Loucy (cell line): ENCODE measurements at regions not wholly inside any gene's neighbourhood (a gene's known extent, or its start where the extent isn't known, plus 50 kb on each side); places are given as distances from the start of the nearest gene placed in this dataset.
"Not testable (repeated sequence)": the region's sequence is repeated elsewhere in the genome, so short reads cannot be mapped to it uniquely, and the experiment has no call there.

Experiments used
- H2AFZ ChIP-seq: fragments of 200-600 bp; sonication (generic); 2 replicates; pipeline ENCODE4 v1.6.0; 2016; ENCODE audit warnings: antibody characterized with exemption, mild to moderate bottlenecking, low read length, moderate library complexity
- H3F3A ChIP-seq: fragments of 200-600 bp; 2 replicates; pipeline ENCODE4 v1.6.0; 2016; ENCODE audit warnings: antibody characterized with exemption, low read depth, mild to moderate bottlenecking
- H3K27me3 ChIP-seq: fragments of 200-600 bp; sonication (generic); 2 replicates; pipeline ENCODE4 v1.6.1; 2014; ENCODE audit warnings: low read length, mild to moderate bottlenecking; ENCODE audit not compliant: insufficient read depth, poor library complexity, severe bottlenecking
- H3K36me3 ChIP-seq: fragments of 200-600 bp; sonication (generic); 2 replicates; pipeline ENCODE4 v1.6.1; 2016; ENCODE audit warnings: low read length; ENCODE audit not compliant: insufficient read depth
- H3K4me1 ChIP-seq: fragments of 200-600 bp; sonication (generic); 2 replicates; pipeline ENCODE4 v1.5.1; 2014; ENCODE audit warnings: low read length, mild to moderate bottlenecking; ENCODE audit not compliant: insufficient read depth, poor library complexity, severe bottlenecking
- H3K4me2 ChIP-seq: fragments of 200-600 bp; sonication (generic); 2 replicates; pipeline ENCODE4 v1.6.0; 2014; ENCODE audit warnings: antibody characterized with exemption, low read length, low read depth, mild to moderate bottlenecking; ENCODE audit not compliant: poor library complexity, severe bottlenecking
- H3K4me3 ChIP-seq: fragments of 200-600 bp; sonication (generic); 2 replicates; pipeline ENCODE4 v1.5.1; 2014; ENCODE audit warnings: low read length, mild to moderate bottlenecking, mixed read lengths; ENCODE audit not compliant: poor library complexity, severe bottlenecking
- H3K79me2 ChIP-seq: fragments of 200-600 bp; sonication (generic); 2 replicates; pipeline ENCODE4 v1.6.1; 2014; ENCODE audit warnings: low read length; ENCODE audit not compliant: insufficient read depth
- H3K9ac ChIP-seq: fragments of 200-600 bp; sonication (generic); 2 replicates; pipeline ENCODE4 v1.6.0; 2014; ENCODE audit warnings: mild to moderate bottlenecking, low read depth, low read length, moderate library complexity; ENCODE audit not compliant: poor library complexity, severe bottlenecking
- H3K9me2 ChIP-seq: fragments of 200-600 bp; sonication (generic); replicated peaks from 2 replicates; pipeline ENCODE4 v1.6.1; 2016; ENCODE audit warnings: low read depth, low read length, mixed read lengths
- H3K9me3 ChIP-seq: fragments of 200-600 bp; sonication (generic); 2 replicates; pipeline ENCODE4 v1.6.1; 2014; ENCODE audit warnings: mild to moderate bottlenecking, antibody characterized with exemption, low read length, low read depth; ENCODE audit not compliant: insufficient read depth
- H4K20me1 ChIP-seq: fragments of 200-600 bp; sonication (generic); 2 replicates; pipeline ENCODE4 v1.6.0; 2014; ENCODE audit warnings: antibody characterized with exemption, low read length, mild to moderate bottlenecking; ENCODE audit not compliant: insufficient read depth, poor library complexity, severe bottlenecking
- CTCF ChIP-seq: fragments of 200-600 bp; sonication (generic); conservative IDR thresholded peaks from 2 replicates; pipeline ENCODE4 v1.5.1; 2014; ENCODE audit warnings: mild to moderate bottlenecking, antibody characterized with exemption, low read length
- EZH2phosphoT487 ChIP-seq: fragments of 200-600 bp; IDR thresholded peaks from 2 replicates; pipeline ENCODE4 v1.6.1; 2018; ENCODE audit warnings: antibody characterized with exemption, mild to moderate bottlenecking, moderate library complexity, borderline replicate concordance

- no peaks in the 10 kb centered on the region for H3K9me2 ChIP-seq
- no peaks in the 10 kb centered on the region for H3K27me3 ChIP-seq
- no peaks in the 10 kb centered on the region for H4K20me1 ChIP-seq
- H3K79me2 ChIP-seq = no peaks in the 10 kb centered on the region
- H3F3A ChIP-seq = peaks cover 6% of the 10 kb centered on the region; the same call in 1 of the 2 replicates
- H2AFZ ChIP-seq = no peak overlapping the region
- H3K9ac ChIP-seq = no peak overlapping the region
- no peaks in the 10 kb centered on the region for H3K36me3 ChIP-seq
- H3K4me2 ChIP-seq = no peak overlapping the region
- no peak for TF ChIP-seq EZH2phosphoT487
- no peaks in the 10 kb centered on the region for H3K9me3 ChIP-seq
- H3K4me3 ChIP-seq = no peak overlapping the region
- peaks cover 41% of the 10 kb centered on the region for H3K4me1 ChIP-seq
These were observed 124.5 kb downstream of the DUSP6 start for GRCh38 chr12:89227774-89228173.

GRCh38 chr12:89225808-89226411 lies 126.4 kb downstream of the DUSP6 start:
- Histone ChIP-seq H3K36me3 (no peaks in the 10 kb centered on the region), H3F3A (peaks cover 2% of the 10 kb centered on the region; the same call in 1 of the 2 replicates), H3K27me3 (no peaks in the 10 kb centered on the region), H3K9me3 (no peaks in the 10 kb centered on the region), H3K4me2 (no peak overlapping the region), H3K4me1 (peaks cover 26% of the 10 kb centered on the region), H3K9ac (no peak overlapping the region), H4K20me1 (no peaks in the 10 kb centered on the region), H3K4me3 (no peak overlapping the region), H3K9me2 (no peaks in the 10 kb centered on the region), H3K79me2 (no peaks in the 10 kb centered on the region), H2AFZ (no peak overlapping the region)
- TF ChIP-seq CTCF (no peak), EZH2phosphoT487 (no peak)

GRCh38 chr12:89225401-89225800 lies 126.9 kb downstream of the DUSP6 start:
- Histone ChIP-seq H3K4me2 (no peak overlapping the region), H3K27me3 (no peaks in the 10 kb centered on the region), H3K9me3 (no peaks in the 10 kb centered on the region), H3K36me3 (no peaks in the 10 kb centered on the region), H3K9me2 (no peaks in the 10 kb centered on the region), H3K4me1 (peaks cover 21% of the 10 kb centered on the region), H3K9ac (no peak overlapping the region), H3K4me3 (no peak overlapping the region), H4K20me1 (no peaks in the 10 kb centered on the region), H2AFZ (no peak overlapping the region), H3F3A (0 out of 2 replicates have a peak, but pooled peaks cover 2% of the 10 kb centered on the region), H3K79me2 (no peaks in the 10 kb centered on the region)
- TF ChIP-seq EZH2phosphoT487 (no peak), CTCF (no peak)

- H3K9me3 ChIP-seq, H3K36me3 ChIP-seq, H4K20me1 ChIP-seq, H3K4me2 ChIP-seq, H3K27me3 ChIP-seq, H3F3A ChIP-seq, H2AFZ ChIP-seq, H3K4me3 ChIP-seq, H3K79me2 ChIP-seq, H3K9me2 ChIP-seq, H3K9ac ChIP-seq: not testable (repeated sequence)
- H3K4me1 ChIP-seq = peaks cover 18% of the 10 kb centered on the region
These were observed 129.7 kb downstream of the DUSP6 start for GRCh38 chr12:89222580-89222979.
